H1 (cell line): ENCODE measurements at regions not wholly inside any gene's neighbourhood (a gene's known extent, or its start where the extent isn't known, plus 50 kb on each side); places are given as distances from the start of the nearest gene placed in this dataset.

Experiments
- CTCF ChIA-PET: fragments of 300-600 bp; sonication (Branson Sonifier 250); formaldehyde crosslinking; loops from one replicate; lab custom pipeline; 2021; ENCODE audit not compliant: partially characterized antibody; lab: Charles Lee
- POLR2A ChIA-PET: fragments of 300-600 bp; sonication (Branson Sonifier 250); formaldehyde crosslinking; loops from one replicate; lab custom pipeline; 2021; ENCODE audit warnings: inconsistent platforms; ENCODE audit not compliant: partially characterized antibody; lab: Charles Lee
- DNase-seq, 2 experiments: peaks; one replicate each; pipeline versions ENCODE4 v3.0.0 to v3.0.0-alpha.2; 2010 to 2022; ENCODE audit warnings: low spot score in 2 of 2, low read depth in 1 of 2, mixed read lengths in 1 of 2
- FAIRE-seq: peaks from 2 replicates; lab custom pipeline; 2011; peaks lifted over from hg19 to GRCh38; lab: Jason Lieb, UNC
- H2AFZ ChIP-seq: 2 replicates; pipeline ENCODE4 v1.8.1; 2012; ENCODE audit warnings: low read length, inconsistent platforms
- H2AK5ac ChIP-seq: 2 replicates; pipeline ENCODE4 v1.6.1; 2013; ENCODE audit warnings: low read depth, low read length
- H2BK120ac ChIP-seq: replicated peaks from 2 replicates; pipeline ENCODE3; 2013; ENCODE audit warnings: low read depth, low read length, inconsistent platforms
- H2BK12ac ChIP-seq: 2 replicates; pipeline ENCODE4 v1.6.1; 2013; ENCODE audit warnings: low read depth, low read length
- H2BK15ac ChIP-seq: 2 replicates; pipeline ENCODE4 v1.6.1; 2013; ENCODE audit warnings: low read length
- H2BK20ac ChIP-seq: 2 replicates; pipeline ENCODE4 v1.6.1; 2013; ENCODE audit warnings: low read length
- H2BK5ac ChIP-seq: 2 replicates; pipeline ENCODE4 v1.6.1; 2013; ENCODE audit warnings: low read depth, low read length
- H3K14ac ChIP-seq: 2 replicates; pipeline ENCODE4 v1.6.1; 2013; ENCODE audit warnings: inconsistent platforms; ENCODE audit not compliant: insufficient read length
- H3K18ac ChIP-seq: 2 replicates; pipeline ENCODE4 v1.6.1; 2013; ENCODE audit warnings: low read length; ENCODE audit errors: extremely low read depth
- H3K23ac ChIP-seq: 2 replicates; pipeline ENCODE4 v1.6.1; 2013; ENCODE audit warnings: inconsistent platforms; ENCODE audit not compliant: insufficient read length
- H3K23me2 ChIP-seq: 2 replicates; pipeline ENCODE4 v1.6.1; 2013; ENCODE audit warnings: low read depth, low read length
- H3K27ac ChIP-seq: 2 replicates; pipeline ENCODE4 v1.6.1; 2011; ENCODE audit warnings: low read depth, low read length, inconsistent platforms
- H3K27me3 ChIP-seq, 4 experiments: replicated peaks in 1 of 4; 1 replicate in 1 of 4; 2 replicates in 3 of 4; pipeline versions ENCODE4 v1.6.1 to v1.8.1; 2011 to 2013; ENCODE audit warnings: low read length in 3 of 4, mild to moderate bottlenecking in 3 of 4, inconsistent platforms in 2 of 4, mixed read lengths in 2 of 4, moderate library complexity in 1 of 4; ENCODE audit not compliant: control insufficient read depth in 3 of 4, insufficient read depth in 3 of 4; ENCODE audit errors: extremely low read depth in 1 of 4
- H3K36me3 ChIP-seq, 4 experiments: 2 replicates each; pipeline versions ENCODE4 v1.6.1 to v1.8.1; 2011 to 2013; ENCODE audit warnings: mild to moderate bottlenecking in 4 of 4, low read length in 3 of 4, moderate library complexity in 2 of 4, control low read depth in 1 of 4, inconsistent platforms in 1 of 4; ENCODE audit not compliant: insufficient read depth in 4 of 4, control insufficient read depth in 2 of 4
- H3K4ac ChIP-seq: replicated peaks from 2 replicates; pipeline ENCODE3; 2013; ENCODE audit warnings: low read length, low read depth, mixed read lengths, inconsistent platforms; ENCODE audit not compliant: insufficient read length
- H3K4me1 ChIP-seq, 4 experiments: replicated peaks in 1 of 4; 1 replicate in 1 of 4; 2 replicates in 3 of 4; pipeline versions ENCODE4 v1.6.1 to v1.8.1; 2011 to 2013; ENCODE audit warnings: low read length in 3 of 4, inconsistent platforms in 2 of 4, mixed read lengths in 1 of 4; ENCODE audit not compliant: insufficient read depth in 4 of 4, control insufficient read depth in 3 of 4
- H3K4me2 ChIP-seq, 2 experiments: 2 replicates each; pipeline versions ENCODE4 v1.6.1 to v1.8.1; 2011 to 2013; ENCODE audit warnings: low read depth in 2 of 2, low read length in 2 of 2, control low read depth in 1 of 2, inconsistent platforms in 1 of 2, mild to moderate bottlenecking in 1 of 2; ENCODE audit not compliant: insufficient read depth in 1 of 2
- H3K4me3 ChIP-seq, 4 experiments: fragments of 200-600, 300-600 bp in 1 of 4; sonication (generic), shearing (Covaris generic), sonication (Bioruptor Twin) in 1 of 4; 2 replicates each; pipeline versions ENCODE4 v1.5.1 to v1.8.1; 2011 to 2016; ENCODE audit warnings: low read length in 4 of 4, low read depth in 3 of 4, control low read depth in 2 of 4, inconsistent platforms in 2 of 4, mild to moderate bottlenecking in 2 of 4, mixed read lengths in 1 of 4, moderate library complexity in 1 of 4; ENCODE audit not compliant: insufficient read depth in 2 of 4; ENCODE audit errors: extremely low read depth in 1 of 4
- H3K56ac ChIP-seq: replicated peaks from 2 replicates; pipeline ENCODE3; 2013; ENCODE audit warnings: low read depth, mild to moderate bottlenecking, mixed read lengths, low read length, inconsistent platforms; ENCODE audit not compliant: insufficient read length
- H3K79me1 ChIP-seq: 2 replicates; pipeline ENCODE4 v1.6.1; 2013; ENCODE audit warnings: low read depth, low read length, control low read depth
- H3K79me2 ChIP-seq, 2 experiments: 2 replicates each; pipeline versions ENCODE4 v1.6.1 to v1.8.1; 2012 to 2013; ENCODE audit warnings: low read length in 2 of 2, mild to moderate bottlenecking in 2 of 2, inconsistent platforms in 1 of 2; ENCODE audit not compliant: insufficient read depth in 2 of 2, control insufficient read depth in 1 of 2
- H3K9ac ChIP-seq, 4 experiments: replicated peaks in 1 of 4; 1 replicate in 1 of 4; 2 replicates in 3 of 4; pipeline versions ENCODE4 v1.6.1 to v1.8.1; 2011 to 2013; ENCODE audit warnings: low read depth in 3 of 4, low read length in 3 of 4, control low read depth in 2 of 4, mild to moderate bottlenecking in 2 of 4, moderate library complexity in 2 of 4, inconsistent platforms in 1 of 4; ENCODE audit errors: extremely low read depth in 1 of 4
- H3K9me3 ChIP-seq, 2 experiments: 2 replicates each; pipeline versions ENCODE4 v1.6.1 to v1.8.1; 2012 to 2013; ENCODE audit warnings: mild to moderate bottlenecking in 2 of 2, moderate library complexity in 2 of 2, control low read depth in 1 of 2, inconsistent platforms in 1 of 2, low read depth in 1 of 2, low read length in 1 of 2, mixed read lengths in 1 of 2; ENCODE audit not compliant: insufficient read depth in 2 of 2
- H4K20me1 ChIP-seq, 2 experiments: replicated peaks in 1 of 2; 2 replicates each; pipeline versions ENCODE3 to v1.8.1; 2011 to 2013; ENCODE audit warnings: inconsistent platforms in 2 of 2, low read length in 2 of 2, mild to moderate bottlenecking in 1 of 2; ENCODE audit not compliant: insufficient read depth in 2 of 2, control insufficient read depth in 1 of 2
- H4K5ac ChIP-seq: 2 replicates; pipeline ENCODE4 v1.6.1; 2013; ENCODE audit warnings: low read length, low read depth, mixed read lengths, inconsistent platforms; ENCODE audit not compliant: insufficient read length
- H4K8ac ChIP-seq: 2 replicates; pipeline ENCODE4 v1.8.0; 2013; ENCODE audit warnings: mild to moderate bottlenecking, moderate library complexity, low read length, inconsistent platforms; ENCODE audit not compliant: insufficient read depth; ENCODE audit errors: extremely low read depth
- H4K91ac ChIP-seq: replicated peaks from 2 replicates; pipeline ENCODE3; 2013; ENCODE audit warnings: low read length, mixed read lengths, inconsistent platforms; ENCODE audit not compliant: insufficient read length
- BRCA1 ChIP-seq: IDR thresholded peaks from 2 replicates; pipeline ENCODE4 v1.6.1; 2012; ENCODE audit warnings: low read depth, low read length, improper control_type of control experiment
- CHD1 ChIP-seq: IDR thresholded peaks from 2 replicates; pipeline ENCODE4 v1.6.1; 2012; ENCODE audit warnings: low read depth, low read length, improper control_type of control experiment
- EZH2 ChIP-seq: fragments of 200-600 bp; sonication (generic); IDR thresholded peaks from 2 replicates; pipeline ENCODE4 v1.7.1; 2012; ENCODE audit warnings: low read depth, mild to moderate bottlenecking, moderate library complexity, low read length, inconsistent platforms; ENCODE audit not compliant: severe bottlenecking
- FOSL1 ChIP-seq: IDR thresholded peaks from 2 replicates; pipeline ENCODE4 v1.6.1; 2011; ENCODE audit warnings: mild to moderate bottlenecking, low read depth, low read length, moderate library complexity; ENCODE audit not compliant: insufficient read depth
- JUND ChIP-seq: IDR thresholded peaks from 2 replicates; pipeline ENCODE4 v1.6.1; 2011; ENCODE audit warnings: mild to moderate bottlenecking, improper control_type of control experiment, low read length
- KDM1A ChIP-seq: fragments of 200-600, 300-600 bp; sonication (generic); IDR thresholded peaks from 2 replicates; pipeline ENCODE4 v1.7.1; 2016; ENCODE audit warnings: mild to moderate bottlenecking, low read length, borderline replicate concordance
- MAX ChIP-seq: IDR thresholded peaks from 2 replicates; pipeline ENCODE4 v1.6.1; 2012; ENCODE audit warnings: inconsistent platforms
- POLR2A ChIP-seq, 2 experiments: IDR thresholded peaks; 1 replicate in 1 of 2; 2 replicates in 1 of 2; pipeline ENCODE4 v1.6.1; 2011; ENCODE audit warnings: low read depth in 2 of 2, low read length in 2 of 2, mild to moderate bottlenecking in 2 of 2; ENCODE audit errors: control extremely low read depth in 1 of 2
- RBBP5 ChIP-seq: IDR thresholded peaks from 2 replicates; pipeline ENCODE4 v1.7.1; 2012; ENCODE audit warnings: low read depth, mild to moderate bottlenecking, inconsistent platforms, low read length, moderate library complexity, borderline replicate concordance
- RNF2 ChIP-seq: fragments of 200-900, 300-1000 bp; sonication (generic); IDR thresholded peaks from 2 replicates; pipeline ENCODE4 v1.7.1; 2016; ENCODE audit warnings: borderline replicate concordance, low read depth, mild to moderate bottlenecking, antibody characterized with exemption, low read length; ENCODE audit not compliant: poor library complexity, severe bottlenecking; ENCODE audit errors: missing control alignments
- WGBS, 2 experiments: shearing (Covaris generic) in 1 of 2; methylation state at CpG; one replicate each; pipeline versions ENCODE4 v1.1.6 to v1.1.7; 2013 to 2015; ENCODE audit warnings: low lambda C conversion rate in 2 of 2, mixed read lengths in 2 of 2, inconsistent platforms in 1 of 2, low coverage in 1 of 2, missing lambda C conversion rate in 1 of 2; ENCODE audit not compliant: insufficient replicate concordance in 2 of 2, insufficient coverage in 1 of 2, insufficient read length in 1 of 2; ENCODE audit errors: extremely low coverage in 1 of 2, missing lambda C conversion rate in 1 of 2; 5-methylcytosine and 5-hydroxymethylcytosine counted together
- TF ChIP-seq, protein P1 (sequence below): IDR thresholded peaks from 2 replicates; pipeline ENCODE4 v1.6.1; 2012; ENCODE audit warnings: low read length, inconsistent platforms

DNA sequence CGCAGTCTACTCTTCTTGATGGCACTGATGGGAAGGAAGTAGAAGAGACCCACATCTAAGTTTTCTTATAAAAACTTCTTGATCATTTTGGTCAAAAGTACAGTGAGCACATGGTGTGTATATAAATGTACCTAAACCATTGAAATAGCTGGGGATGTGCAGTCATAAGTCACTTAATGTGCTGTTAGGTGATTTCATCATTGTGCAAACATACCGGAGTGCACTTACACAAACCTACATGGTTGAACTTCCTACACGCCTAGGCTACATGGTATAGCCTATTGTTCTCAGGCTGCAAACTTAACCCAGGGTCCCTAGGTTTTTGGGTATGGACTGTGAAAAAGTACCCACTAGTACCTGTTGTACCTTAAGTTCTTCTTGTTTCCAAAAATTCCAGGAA lies 123.3 kb upstream of the ZNF438 start:
- Histone ChIP-seq H3K4me1 (peaks cover 0 to 5% (median under 1%) of the 10 kb centered on the region in 4 experiments; a peak in 2 of 7 replicates), H2BK20ac (no peak overlapping the region), H3K4me2 (no peak overlapping the region), H3K79me2 (no peaks in the 10 kb centered on the region), H2BK15ac (no peak overlapping the region), H2BK12ac (no peak overlapping the region), H3K56ac (no peak overlapping the region), H2AK5ac (no peak overlapping the region), H3K9me3 (no peaks in the 10 kb centered on the region), H4K20me1 (no peaks in the 10 kb centered on the region), H3K36me3 (no peaks in the 10 kb centered on the region), H3K27ac (no peak overlapping the region), H3K9ac (no peak overlapping the region), H4K91ac (no peak overlapping the region), H3K18ac (no peak overlapping the region), H4K8ac (no peak overlapping the region), H2BK5ac (no peak overlapping the region), H3K23me2 (no peaks in the 10 kb centered on the region), H3K23ac (no peak overlapping the region), H3K4me3 (no peak overlapping the region), H2BK120ac (no peak overlapping the region), H3K4ac (no peak overlapping the region), H3K14ac (no peak overlapping the region), H2AFZ (no peak overlapping the region), H3K27me3 (no peaks in the 10 kb centered on the region), H3K79me1 (no peaks in the 10 kb centered on the region), H4K5ac (no peak overlapping the region)
- TF ChIP-seq FOSL1: no peak
- no peak for TF ChIP-seq EZH2
- no peak for TF ChIP-seq RBBP5
- TF ChIP-seq JUND: no peak
- TF ChIP-seq CHD1: no peak
- TF ChIP-seq KDM1A: no peak
- no peak for TF ChIP-seq BRCA1
- TF ChIP-seq MAX: no peak
- TF ChIP-seq, protein P1, sequence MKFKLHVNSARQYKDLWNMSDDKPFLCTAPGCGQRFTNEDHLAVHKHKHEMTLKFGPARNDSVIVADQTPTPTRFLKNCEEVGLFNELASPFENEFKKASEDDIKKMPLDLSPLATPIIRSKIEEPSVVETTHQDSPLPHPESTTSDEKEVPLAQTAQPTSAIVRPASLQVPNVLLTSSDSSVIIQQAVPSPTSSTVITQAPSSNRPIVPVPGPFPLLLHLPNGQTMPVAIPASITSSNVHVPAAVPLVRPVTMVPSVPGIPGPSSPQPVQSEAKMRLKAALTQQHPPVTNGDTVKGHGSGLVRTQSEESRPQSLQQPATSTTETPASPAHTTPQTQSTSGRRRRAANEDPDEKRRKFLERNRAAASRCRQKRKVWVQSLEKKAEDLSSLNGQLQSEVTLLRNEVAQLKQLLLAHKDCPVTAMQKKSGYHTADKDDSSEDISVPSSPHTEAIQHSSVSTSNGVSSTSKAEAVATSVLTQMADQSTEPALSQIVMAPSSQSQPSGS: no peak
- no peak for TF ChIP-seq POLR2A (IDR thresholded peaks at IDR 0.05; ENCODE audit: control extremely low read depth in 1 of 2, low read depth in 2 of 2, low read length in 2 of 2)
- no peak for TF ChIP-seq RNF2
- POLR2A ChIA-PET: no interaction called here
- DNase-seq: no peak
- CTCF ChIA-PET: no interaction called here
- FAIRE-seq: no peak
- WGBS, 2 experiments: 90% methylated on average over 3 of the region's 3 CpGs; no CpG with 5 or more reads in 1 of the 2 experiments
